SJSA1 (cell line): ENCODE measurements at regions not wholly inside any gene's neighbourhood (a gene's known extent, or its start where the extent isn't known, plus 50 kb on each side); places are given as distances from the start of the nearest gene placed in this dataset.

ENCODE experiments used
- DNase-seq, 2 experiments: peaks; one replicate each; pipeline ENCODE4 v3.0.0-alpha.2; 2015 to 2020; ENCODE audit warnings: low spot score in 2 of 2, low read depth in 1 of 2
- H3K27ac ChIP-seq: fragments of 250-450 bp; sonication (Bioruptor Pico); 2 replicates; pipeline ENCODE4 v1.5.1; 2020; ENCODE audit warnings: mild to moderate bottlenecking, moderate library complexity
- H3K27me3 ChIP-seq: fragments of 250-450 bp; sonication (Bioruptor Pico); replicated peaks from 2 replicates; pipeline ENCODE4 v1.5.1; 2020; ENCODE audit warnings: mild to moderate bottlenecking, moderate library complexity
- H3K36me3 ChIP-seq: fragments of 250-450 bp; sonication (Bioruptor Pico); 2 replicates; pipeline ENCODE4 v1.5.1; 2020; ENCODE audit warnings: mild to moderate bottlenecking
- H3K4me1 ChIP-seq: fragments of 250-450 bp; sonication (Bioruptor Pico); replicated peaks from 2 replicates; pipeline ENCODE4 v1.6.1; 2021; ENCODE audit warnings: mild to moderate bottlenecking
- H3K4me3 ChIP-seq: fragments of 250-450 bp; sonication (Bioruptor Pico); 2 replicates; pipeline ENCODE4 v1.5.1; 2020; ENCODE audit warnings: mild to moderate bottlenecking
- H3K9me3 ChIP-seq: fragments of 250-450 bp; sonication (Bioruptor Pico); replicated peaks from 2 replicates; pipeline ENCODE4 v1.5.1; 2020; ENCODE audit warnings: mild to moderate bottlenecking

GRCh38 chr3:16048435-16049318, 125.8 kb upstream of the GALNT15 start:
- no peaks in the 10 kb centered on the region for H3K9me3 ChIP-seq
- peak; percentile 63 to 70 for DNase-seq
- H3K4me1 ChIP-seq: peaks cover 11% of the 10 kb centered on the region
- 0 out of 2 replicates have a peak overlapping the region, but pooled peaks have one; percentile 9 for H3K27ac ChIP-seq
- H3K27me3 ChIP-seq: no peaks in the 10 kb centered on the region
- H3K4me3 ChIP-seq: no peak overlapping the region
- H3K36me3 ChIP-seq: no peaks in the 10 kb centered on the region

GRCh38 chr3:16050641-16051467, 123.6 kb upstream of the GALNT15 start:
- H3K4me1 ChIP-seq: peaks cover 20% of the 10 kb centered on the region
- DNase-seq: no peak
- no peak overlapping the region for H3K4me3 ChIP-seq
- no peak overlapping the region for H3K27ac ChIP-seq
- no peaks in the 10 kb centered on the region for H3K9me3 ChIP-seq
- no peaks in the 10 kb centered on the region for H3K27me3 ChIP-seq
- no peaks in the 10 kb centered on the region for H3K36me3 ChIP-seq

- Histone ChIP-seq H3K4me3 (no peak overlapping the region), H3K4me1 (peaks cover 24% of the 10 kb centered on the region), H3K27ac (no peak overlapping the region), H3K27me3 (no peaks in the 10 kb centered on the region), H3K9me3 (no peaks in the 10 kb centered on the region), H3K36me3 (no peaks in the 10 kb centered on the region)
- no peak for DNase-seq
Observed at GRCh38 chr3:16051691-16052090, 122.8 kb upstream of the GALNT15 start.

GRCh38 chr3:16052964-16053363, 121.5 kb upstream of the GALNT15 start:
- Histone ChIP-seq H3K27me3 (no peaks in the 10 kb centered on the region), H3K36me3 (no peaks in the 10 kb centered on the region), H3K27ac (no peak overlapping the region), H3K9me3 (no peaks in the 10 kb centered on the region), H3K4me3 (no peak overlapping the region), H3K4me1 (peaks cover 24% of the 10 kb centered on the region)
- DNase-seq: no peak

- no peaks in the 10 kb centered on the region for H3K36me3 ChIP-seq
- H3K9me3 ChIP-seq: no peaks in the 10 kb centered on the region
- H3K4me3 ChIP-seq: no peak overlapping the region
- H3K27ac ChIP-seq: no peak overlapping the region
- no peak for DNase-seq
- no peaks in the 10 kb centered on the region for H3K27me3 ChIP-seq
- H3K4me1 ChIP-seq: peaks cover 25% of the 10 kb centered on the region
Observed at GRCh38 chr3:16053794-16054193, 120.7 kb upstream of the GALNT15 start.

- peak overlapping the region; percentile 34 for H3K27ac ChIP-seq
- no peak for DNase-seq
- no peak overlapping the region for H3K4me3 ChIP-seq
- H3K27me3 ChIP-seq: no peaks in the 10 kb centered on the region
- peaks cover 37% of the 10 kb centered on the region for H3K4me1 ChIP-seq
- no peaks in the 10 kb centered on the region for H3K36me3 ChIP-seq
- no peaks in the 10 kb centered on the region for H3K9me3 ChIP-seq
Observed at GRCh38 chr3:16055606-16056211, 118.8 kb upstream of the GALNT15 start.

GRCh38 chr3:16056217-16056616, 118.3 kb upstream of the GALNT15 start:
- Histone ChIP-seq H3K4me1 (peaks cover 42% of the 10 kb centered on the region), H3K36me3 (no peaks in the 10 kb centered on the region), H3K9me3 (no peaks in the 10 kb centered on the region), H3K27me3 (no peaks in the 10 kb centered on the region), H3K27ac (no peak overlapping the region), H3K4me3 (no peak overlapping the region)
- DNase-seq: no peak

- H3K4me1 ChIP-seq: peaks cover 58% of the 10 kb centered on the region
- H3K27ac ChIP-seq: peak overlapping the region; percentile 89
- no peaks in the 10 kb centered on the region for H3K9me3 ChIP-seq
- DNase-seq: no peak
- H3K27me3 ChIP-seq: no peaks in the 10 kb centered on the region
- no peak overlapping the region for H3K4me3 ChIP-seq
- no peaks in the 10 kb centered on the region for H3K36me3 ChIP-seq
Observed at GRCh38 chr3:16058521-16058920, 116.0 kb upstream of the GALNT15 start.

GRCh38 chr3:16059081-16059537, 115.4 kb upstream of the GALNT15 start:
- H3K36me3 ChIP-seq: no peaks in the 10 kb centered on the region

GRCh38 chr3:16059711-16060357, 114.6 kb upstream of the GALNT15 start:
- H3K4me1 ChIP-seq: peaks cover 62% of the 10 kb centered on the region
- H3K4me3 ChIP-seq: no peak overlapping the region

More at GRCh38 chr3:16059081-16059537, 115.4 kb upstream of the GALNT15 start:
- Histone ChIP-seq H3K9me3 (no peaks in the 10 kb centered on the region), H3K27ac (peak overlapping the region; percentile 89), H3K27me3 (no peaks in the 10 kb centered on the region), H3K4me1 (peaks cover 58% of the 10 kb centered on the region), H3K4me3 (no peak overlapping the region)
- DNase-seq: peak in 1 of 2 experiments; percentile 26

GRCh38 chr3:16060358-16060852, 114.1 kb upstream of the GALNT15 start:
- Histone ChIP-seq H3K4me1 (peaks cover 63% of the 10 kb centered on the region), H3K36me3 (no peaks in the 10 kb centered on the region), H3K4me3 (no peak overlapping the region), H3K27ac (peak overlapping the region; percentile 89), H3K27me3 (no peaks in the 10 kb centered on the region), H3K9me3 (no peaks in the 10 kb centered on the region)
- peak; percentile 93 to 96 for DNase-seq

More at GRCh38 chr3:16059711-16060357, 114.6 kb upstream of the GALNT15 start:
- Histone ChIP-seq H3K9me3 (no peaks in the 10 kb centered on the region), H3K27me3 (no peaks in the 10 kb centered on the region), H3K36me3 (no peaks in the 10 kb centered on the region), H3K27ac (peak overlapping the region; percentile 89)
- DNase-seq: no peak

- peak in 1 of 2 experiments; percentile 69 for DNase-seq
- Histone ChIP-seq H3K4me3 (no peak overlapping the region), H3K9me3 (no peaks in the 10 kb centered on the region), H3K4me1 (peaks cover 64% of the 10 kb centered on the region), H3K27ac (peak overlapping the region; percentile 89), H3K27me3 (no peaks in the 10 kb centered on the region), H3K36me3 (no peaks in the 10 kb centered on the region)
Observed at GRCh38 chr3:16060945-16061344, 113.5 kb upstream of the GALNT15 start.

GRCh38 chr3:16061491-16061890, 113.0 kb upstream of the GALNT15 start:
- Histone ChIP-seq H3K27me3 (no peaks in the 10 kb centered on the region), H3K9me3 (no peaks in the 10 kb centered on the region), H3K4me3 (no peak overlapping the region), H3K36me3 (no peaks in the 10 kb centered on the region), H3K4me1 (peaks cover 66% of the 10 kb centered on the region), H3K27ac (peak overlapping the region; percentile 89)
- no peak for DNase-seq
